GM10248 (cell line): ENCODE measurements at regions not wholly inside any gene's neighbourhood (a gene's known extent, or its start where the extent isn't known, plus 50 kb on each side); places are given as distances from the start of the nearest gene placed in this dataset.
"Not testable (repeated sequence)": the region's sequence is repeated elsewhere in the genome, so short reads cannot be mapped to it uniquely, and the experiment has no call there.

Source experiments
- CTCF ChIA-PET: fragments of 300-600 bp; sonication (Branson Sonifier 250); formaldehyde crosslinking; extraction: SDS; loops from one replicate; lab custom pipeline; 2021; ENCODE audit warnings: antibody characterized with exemption; lab: Yijun Ruan, JAX
- POLR2A ChIA-PET: fragments of 350-650 bp; sonication (Branson Sonifier 250); formaldehyde crosslinking; extraction: SDS; loops from one replicate; lab custom pipeline; 2020; ENCODE audit warnings: antibody characterized with exemption; lab: Yijun Ruan, JAX
- DNase-seq: peaks from one replicate; pipeline ENCODE4 v3.0.0; 2012; ENCODE audit errors: extremely low spot score
- CTCF ChIP-seq: IDR thresholded peaks from 2 replicates; pipeline ENCODE4 v1.5.1; 2012; ENCODE audit warnings: mild to moderate bottlenecking, low read depth; ENCODE audit errors: extremely low read depth, missing control alignments, control extremely low read depth

GRCh38 chr5:130514984-130515690 is 610.9 kb downstream of the CHSY3 start:
- ChIA-PET CTCF (no interaction called here), POLR2A (no interaction called here)
- TF ChIP-seq CTCF: no peak
- no peak for DNase-seq

GRCh38 chr5:130502702-130503101 is 598.4 kb downstream of the CHSY3 start:
- TF ChIP-seq CTCF: no peak
- POLR2A ChIA-PET: no interaction called here
- DNase-seq: no peak
- CTCF ChIA-PET: interaction anchor here (1.5 kb wide), 1 partner anchor 8 kb away, joined by 3 read pairs; no protein-coding TSS in a partner anchor

GRCh38 chr5:130501151-130501865 is 597.0 kb downstream of the CHSY3 start:
- TF ChIP-seq CTCF: no peak
- POLR2A ChIA-PET: no interaction called here
- CTCF ChIA-PET: interaction anchor here (0.7 kb wide), 1 partner anchor 9 kb away, joined by 3 read pairs; no protein-coding TSS in a partner anchor
- no peak for DNase-seq

- POLR2A ChIA-PET, CTCF ChIA-PET, DNase-seq: not testable (repeated sequence)
These were observed 596.2 kb downstream of the CHSY3 start for GRCh38 chr5:130500495-130500894.

- CTCF ChIA-PET: no interaction called here
- no peak for DNase-seq
- POLR2A ChIA-PET: no interaction called here
- TF ChIP-seq CTCF: no peak
These were observed 592.0 kb downstream of the CHSY3 start for GRCh38 chr5:130496215-130496614.

GRCh38 chr5:130488252-130488651 is 584.0 kb downstream of the CHSY3 start:
- DNase-seq: no peak
- TF ChIP-seq CTCF: no peak
- POLR2A ChIA-PET: no interaction called here

More at GRCh38 chr5:130488252-130488651, 584.0 kb downstream of the CHSY3 start:
- CTCF ChIA-PET: no interaction called here
